GM12878 (cell line): ENCODE measurements at regions not wholly inside any gene's neighbourhood (a gene's known extent, or its start where the extent isn't known, plus 50 kb on each side); places are given as distances from the start of the nearest gene placed in this dataset.

Experiments used
- ATAC-seq: fragments of 200-7000 bp; cut with Tn5 transposase; 3 replicates; pipeline ENCODE4 v1.9.1; 2020; ENCODE audit warnings: mild to moderate bottlenecking, moderate library complexity
- BruUV-seq: library from RNA; stranded (reverse); fragments of 400-500 nt; replicated peaks from 2 replicates; lab custom pipeline; 2021; lab: Mats Ljungman, UMichigan
- CTCF ChIA-PET: fragments of 300-600 bp; sonication (Branson Sonifier 250); formaldehyde crosslinking; extraction: SDS; loops from one replicate; lab custom pipeline; 2021; ENCODE audit warnings: inconsistent platforms; lab: Yijun Ruan, JAX
- POLR2A ChIA-PET: fragments of 350-600 bp; formaldehyde crosslinking; extraction: SDS; loops from one replicate; lab custom pipeline; 2021; ENCODE audit warnings: inconsistent platforms; lab: Charles Lee
- RAD21 ChIA-PET: fragments of 300-600 bp; sonication (Branson Sonifier 250); formaldehyde crosslinking; loops from one replicate; lab custom pipeline; 2023; ENCODE audit warnings: antibody characterized with exemption; ENCODE audit not compliant: unreplicated experiment; lab: Charles Lee
- SMC1A ChIA-PET: fragments of 300-600 bp; sonication (Branson Sonifier 250); formaldehyde crosslinking; loops from one replicate; lab custom pipeline; 2023; ENCODE audit not compliant: unreplicated experiment, uncharacterized antibody; lab: Charles Lee
- DNase-seq: peaks from one replicate; pipeline ENCODE4 v3.0.0-alpha.2; 2011; ENCODE audit warnings: low read depth, low spot score
- FAIRE-seq: peaks from 3 replicates; lab custom pipeline; 2011; peaks lifted over from hg19 to GRCh38; lab: Jason Lieb, UNC
- H2AFZ ChIP-seq: 2 replicates; pipeline ENCODE4 v1.6.0; 2011; ENCODE audit warnings: low read depth, low read length, control low read depth; ENCODE audit not compliant: control insufficient read depth
- H3K27ac ChIP-seq: 2 replicates; pipeline ENCODE4 v1.5.1; 2011; ENCODE audit warnings: control low read depth; ENCODE audit not compliant: control insufficient read depth, insufficient read depth
- H3K27me3 ChIP-seq, 2 experiments: replicated peaks in 1 of 2; 2 replicates each; pipeline versions ENCODE4 v1.6.0 to v1.6.1; 2011; ENCODE audit warnings: low read length in 1 of 2; ENCODE audit not compliant: control insufficient read depth in 2 of 2, insufficient read depth in 2 of 2
- H3K36me3 ChIP-seq, 2 experiments: 2 replicates each; pipeline ENCODE4 v1.5.1; 2011; ENCODE audit warnings: low read length in 1 of 2; ENCODE audit not compliant: control insufficient read depth in 2 of 2, insufficient read depth in 2 of 2
- H3K4me1 ChIP-seq: 2 replicates; pipeline ENCODE4 v1.6.1; 2011; ENCODE audit warnings: mild to moderate bottlenecking, low read length, moderate library complexity, mixed read lengths; ENCODE audit not compliant: control insufficient read depth, insufficient read depth
- H3K4me2 ChIP-seq: 2 replicates; pipeline ENCODE4 v1.6.0; 2011; ENCODE audit warnings: control low read depth; ENCODE audit not compliant: control insufficient read depth, insufficient read depth
- H3K4me3 ChIP-seq: fragments of 200-600 bp; sonication (generic); 2 replicates; pipeline ENCODE4 v1.5.1; 2016
- H3K79me2 ChIP-seq: 2 replicates; pipeline ENCODE4 v1.6.0; 2011; ENCODE audit warnings: low read length; ENCODE audit not compliant: control insufficient read depth, insufficient read depth
- H3K9ac ChIP-seq: 2 replicates; pipeline ENCODE4 v1.8.0; 2011; ENCODE audit warnings: low read length, control low read depth, mixed read lengths; ENCODE audit not compliant: control insufficient read depth, insufficient read depth
- H3K9me3 ChIP-seq: replicated peaks from 3 replicates; pipeline ENCODE4 v1.5.1; 2011; ENCODE audit warnings: mild to moderate bottlenecking, low read length; ENCODE audit not compliant: control insufficient read depth, insufficient read depth
- H4K20me1 ChIP-seq: 2 replicates; pipeline ENCODE4 v1.6.0; 2011; ENCODE audit not compliant: control insufficient read depth, insufficient read depth
- BCL11A ChIP-seq: IDR thresholded peaks from 2 replicates; pipeline ENCODE4 v1.6.1; 2011; ENCODE audit warnings: low read depth, low read length
- BRCA1 ChIP-seq: IDR thresholded peaks from 2 replicates; pipeline ENCODE4 v1.6.1; 2011; ENCODE audit warnings: low read depth, low read length, improper control_type of control experiment
- CBX5 ChIP-seq: sonication (generic); IDR thresholded peaks from 2 replicates; pipeline ENCODE4 v1.6.1; 2016; ENCODE audit warnings: low read depth, moderate library complexity, mild to moderate bottlenecking, inconsistent platforms
- CHD2 ChIP-seq: IDR thresholded peaks from 2 replicates; pipeline ENCODE4 v1.6.1; 2011; ENCODE audit warnings: low read depth, low read length, improper control_type of control experiment, borderline replicate concordance
- ESRRA ChIP-seq: IDR thresholded peaks from 2 replicates; pipeline ENCODE4 v1.6.1; 2012; ENCODE audit warnings: mild to moderate bottlenecking, low read length, improper control_type of control experiment
- EZH2 ChIP-seq: IDR thresholded peaks from 2 replicates; pipeline ENCODE4 v1.6.1; 2012; ENCODE audit warnings: low read depth, mild to moderate bottlenecking, control low read depth, inconsistent platforms, low read length, borderline replicate concordance; ENCODE audit not compliant: control insufficient read depth
- FOXK2 ChIP-seq: fragments of 450-650 bp; IDR thresholded peaks from 2 replicates; pipeline ENCODE4 v1.6.1; 2017; ENCODE audit warnings: mild to moderate bottlenecking, moderate library complexity
- MLLT1 ChIP-seq: fragments of 450-650 bp; IDR thresholded peaks from 2 replicates; pipeline ENCODE4 v1.6.1; 2016; ENCODE audit warnings: mild to moderate bottlenecking
- MXI1 ChIP-seq: fragments of 150-350 bp; IDR thresholded peaks from 2 replicates; pipeline ENCODE4 v1.6.1; 2011; ENCODE audit warnings: low read depth, mild to moderate bottlenecking, inconsistent platforms, low read length, improper control_type of control experiment
- MYB ChIP-seq: fragments of 150-350 bp; IDR thresholded peaks from 2 replicates; pipeline ENCODE4 v1.6.1; 2014; ENCODE audit warnings: mild to moderate bottlenecking, low read depth, low read length, borderline replicate concordance
- NR2C2 ChIP-seq: IDR thresholded peaks from 2 replicates; pipeline ENCODE4 v1.6.1; 2011; ENCODE audit warnings: borderline replicate concordance, low read depth; ENCODE audit not compliant: control insufficient read depth, insufficient read length
- PAX5 ChIP-seq: IDR thresholded peaks from 2 replicates; pipeline ENCODE4 v1.6.1; 2011; ENCODE audit warnings: low read depth, low read length, borderline replicate concordance
- POLR2A ChIP-seq: IDR thresholded peaks from 2 replicates; pipeline ENCODE4 v1.6.1; 2011; ENCODE audit warnings: low read depth, mild to moderate bottlenecking, low read length
- SIN3A ChIP-seq: IDR thresholded peaks from 2 replicates; pipeline ENCODE4 v1.6.1; 2012; ENCODE audit warnings: low read depth, low read length, improper control_type of control experiment
- SMAD5 ChIP-seq: IDR thresholded peaks from 2 replicates; pipeline ENCODE4 v1.6.1; 2016; ENCODE audit warnings: antibody characterized with exemption, low read depth
- SPI1 ChIP-seq: IDR thresholded peaks from 2 replicates; pipeline ENCODE4 v1.6.1; 2011; ENCODE audit warnings: low read depth, mild to moderate bottlenecking, low read length, moderate library complexity, borderline replicate concordance; ENCODE audit not compliant: insufficient read depth
- SRF ChIP-seq, 2 experiments: IDR thresholded peaks; 2 replicates each; pipeline ENCODE4 v1.6.1; 2011; ENCODE audit warnings: low read depth in 2 of 2, low read length in 2 of 2, mild to moderate bottlenecking in 1 of 2, moderate library complexity in 1 of 2
- STAT3 ChIP-seq: IDR thresholded peaks from 2 replicates; pipeline ENCODE4 v1.6.1; 2011; ENCODE audit warnings: low read depth, low read length, improper control_type of control experiment
- TCF7 ChIP-seq: IDR thresholded peaks from 2 replicates; pipeline ENCODE4 v1.6.1; 2014; ENCODE audit warnings: antibody characterized with exemption, borderline replicate concordance
- YBX1 ChIP-seq: fragments of 450-650 bp; IDR thresholded peaks from 2 replicates; pipeline ENCODE4 v1.6.1; 2016; ENCODE audit warnings: antibody characterized with exemption
- WGBS: methylation state at CpG from one replicate; pipeline ENCODE4 v1.1.6; 2016; ENCODE audit warnings: low lambda C conversion rate; ENCODE audit not compliant: insufficient replicate concordance, insufficient coverage; ENCODE audit errors: missing lambda C conversion rate; 5-methylcytosine and 5-hydroxymethylcytosine counted together
- in situ Hi-C: fragments of 300-500 bp; cut with MboI; formaldehyde crosslinking; loops from 9 replicates; pipeline ENCODE4 v1.14.3; 2018; ENCODE audit warnings: mixed read lengths
- intact Hi-C: fragments of 100-400 bp; cut with micrococcal nuclease; formaldehyde crosslinking; loops from one replicate; pipeline ENCODE4 v1.14.2; 2022; ENCODE audit not compliant: unreplicated experiment

- Histone ChIP-seq H3K9me3 (no peaks in the 10 kb centered on the region; the same call in 2 of the 3 replicates), H3K4me3 (no peak overlapping the region), H3K27me3 (no peaks in the 10 kb centered on the region), H4K20me1 (no peaks in the 10 kb centered on the region), H3K27ac (no peak overlapping the region), H3K4me1 (no peaks in the 10 kb centered on the region), H3K9ac (no peak overlapping the region), H3K4me2 (no peak overlapping the region), H2AFZ (no peak overlapping the region), H3K36me3 (no peaks in the 10 kb centered on the region), H3K79me2 (no peaks in the 10 kb centered on the region)
- ChIA-PET CTCF (no interaction called here), RAD21 (no interaction called here), SMC1A (no interaction called here), POLR2A (no interaction called here)
- WGBS: 5% methylated on average over 1 of the region's 1 CpG
- in situ Hi-C loops: no loop called here
- DNase-seq (no peak), FAIRE-seq (no peak), ATAC-seq (no peak)
- BruUV-seq: no TSS peak
- TF ChIP-seq BRCA1 (no peak), PAX5 (no peak), MYB (no peak), CHD2 (no peak), STAT3 (no peak), YBX1 (no peak), MXI1 (no peak), POLR2A (no peak)
- intact Hi-C loops: no loop called here
Observed at GRCh38 chr6:11890849-11891248, 112.2 kb upstream of the ADTRP start.

- RAD21 ChIA-PET: no interaction called here
- no peak for FAIRE-seq
- H3K27ac ChIP-seq: no peak overlapping the region
Observed at GRCh38 chr6:11890209-11890608, 111.6 kb upstream of the ADTRP start.

More at GRCh38 chr6:11890209-11890608, 111.6 kb upstream of the ADTRP start:
- TF ChIP-seq MLLT1 (no peak), ESRRA (no peak), TCF7 (no peak), CBX5 (no peak), NR2C2 (no peak), SRF (IDR thresholded peaks at IDR 0.05; ENCODE audit: low read depth in 2 of 2, low read length in 2 of 2) (no peak), FOXK2 (no peak), EZH2 (no peak), POLR2A (no peak), BCL11A (no peak), SMAD5 (no peak), SIN3A (no peak), SPI1 (no peak)
- H3K9ac ChIP-seq: no peak overlapping the region
- no peaks in the 10 kb centered on the region for H3K79me2 ChIP-seq
- no peaks in the 10 kb centered on the region for H3K36me3 ChIP-seq
- in situ Hi-C loops (no loop called here), intact Hi-C loops (no loop called here)
- H3K4me3 ChIP-seq: no peak overlapping the region
- no peak overlapping the region for H2AFZ ChIP-seq
- ATAC-seq (no peak), DNase-seq (no peak)
- H4K20me1 ChIP-seq: no peaks in the 10 kb centered on the region
- ChIA-PET SMC1A (interaction anchor here (1.5 kb wide), 1 partner anchor 54 kb away, joined by 5 read pairs; no protein-coding TSS in a partner anchor), POLR2A (no interaction called here), CTCF (no interaction called here)
- no peaks in the 10 kb centered on the region; the same call in 1 of the 3 replicates for H3K9me3 ChIP-seq
- H3K4me1 ChIP-seq: no peaks in the 10 kb centered on the region
- H3K27me3 ChIP-seq: no peaks in the 10 kb centered on the region
- BruUV-seq: no TSS peak
- no peak overlapping the region for H3K4me2 ChIP-seq
